ENCODE measurements at regions not wholly inside any gene's neighbourhood (a gene's known extent, or its start where the extent isn't known, plus 50 kb on each side); places are given as distances from the start of the nearest gene placed in this dataset.

- ChIA-PET CTCF (interaction anchor here (0.9 kb wide), 1 partner anchor 269 kb away, joined by 3 read pairs; no protein-coding TSS in a partner anchor), POLR2A (no interaction called here)
- H3K4me3 ChIP-seq (ENCODE audit: low read depth, low read length), result no peak overlapping the region
- DNase-seq (ENCODE audit: low read depth, low spot score), result no peak
- no peak for TF ChIP-seq CTCF (IDR thresholded peaks at IDR 0.05; ENCODE audit: insufficient read depth, low read length, missing control alignments)
Measured at GRCh38 chr5:152801886-152802285, 396.8 kb upstream of the NMUR2 start.

GRCh38 chr5:152804179-152804578, 399.1 kb upstream of the NMUR2 start:
- CTCF ChIA-PET, result no interaction called here
- no peak overlapping the region for H3K4me3 ChIP-seq (ENCODE audit: low read depth, low read length)
- DNase-seq (ENCODE audit: low read depth, low spot score), result no peak
- TF ChIP-seq CTCF (IDR thresholded peaks at IDR 0.05; ENCODE audit: insufficient read depth, low read length, missing control alignments), result no peak
- POLR2A ChIA-PET, result no interaction called here

DNA sequence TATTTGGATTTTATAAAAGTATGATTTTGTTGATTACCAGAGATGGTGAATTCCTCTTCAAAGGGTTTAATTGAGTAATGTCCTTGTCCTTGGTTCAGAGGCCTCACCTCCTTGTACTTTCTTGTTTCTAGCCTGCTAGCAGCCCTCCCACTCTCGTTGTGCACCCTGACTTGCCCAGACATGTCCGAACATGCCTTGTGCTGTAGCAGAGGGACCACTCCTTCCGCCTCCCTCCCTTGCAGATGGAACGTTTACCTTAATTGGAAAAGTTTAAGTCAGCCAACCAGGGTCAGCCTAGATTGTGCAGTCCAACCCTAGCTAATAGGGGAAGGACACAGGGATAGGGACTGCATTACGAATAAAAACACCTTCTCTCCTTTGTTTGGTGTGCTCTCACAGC, 406.9 kb upstream of the NMUR2 start:
- POLR2A ChIA-PET, result no interaction called here
- H3K4me3 ChIP-seq (ENCODE audit: low read depth, low read length), result no peak overlapping the region
- no peak for TF ChIP-seq CTCF (IDR thresholded peaks at IDR 0.05; ENCODE audit: insufficient read depth, low read length, missing control alignments)
- DNase-seq (ENCODE audit: low read depth, low spot score), result no peak
- CTCF ChIA-PET, result no interaction called here

GRCh38 chr5:152813526-152813925, 408.4 kb upstream of the NMUR2 start:
- TF ChIP-seq CTCF (IDR thresholded peaks at IDR 0.05; ENCODE audit: insufficient read depth, low read length, missing control alignments), result no peak
- ChIA-PET CTCF (no interaction called here), POLR2A (no interaction called here)
- no peak overlapping the region for H3K4me3 ChIP-seq (ENCODE audit: low read depth, low read length)
- DNase-seq (ENCODE audit: low read depth, low spot score), result no peak

- TF ChIP-seq CTCF (IDR thresholded peaks at IDR 0.05; ENCODE audit: insufficient read depth, low read length, missing control alignments), result no peak
- no peak overlapping the region for H3K4me3 ChIP-seq (ENCODE audit: low read depth, low read length)
- ChIA-PET CTCF (no interaction called here), POLR2A (no interaction called here)
- no peak for DNase-seq (ENCODE audit: low read depth, low spot score)
Measured at GRCh38 chr5:152819891-152820290, 414.8 kb upstream of the NMUR2 start.

DNA sequence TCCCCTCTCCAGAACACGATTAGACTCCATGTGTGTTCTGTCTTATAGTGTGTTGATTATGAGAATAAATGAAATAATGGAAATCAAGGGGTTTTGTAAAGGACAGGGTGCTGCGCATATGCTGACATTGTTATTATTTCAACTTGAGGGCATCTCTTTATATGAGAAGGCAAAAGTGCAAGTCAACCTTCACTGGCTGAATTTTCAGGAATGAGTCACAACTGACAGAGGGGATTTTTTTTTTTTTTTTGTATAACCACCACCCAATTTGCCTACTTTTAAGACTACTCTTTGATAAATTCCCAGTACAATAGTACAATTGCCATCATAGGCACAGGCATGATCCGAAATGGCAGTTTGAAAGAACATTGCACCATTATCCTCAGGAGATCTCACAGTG, 419.2 kb upstream of the NMUR2 start:
- no peak for DNase-seq (ENCODE audit: low read depth, low spot score)
- no peak for TF ChIP-seq CTCF (IDR thresholded peaks at IDR 0.05; ENCODE audit: insufficient read depth, low read length, missing control alignments)
- CTCF ChIA-PET, result no interaction called here
- H3K4me3 ChIP-seq (ENCODE audit: low read depth, low read length), result no peak overlapping the region
- POLR2A ChIA-PET, result no interaction called here
